Glomerular endothelial cell (primary cell): ENCODE measurements at regions not wholly inside any gene's neighbourhood (a gene's known extent, or its start where the extent isn't known, plus 50 kb on each side); places are given as distances from the start of the nearest gene placed in this dataset.

Experiments used
- DNase-seq: peaks from one replicate; pipeline ENCODE4 v3.0.0-alpha.2; 2011; ENCODE audit warnings: low read depth, low spot score; ENCODE audit errors: extremely low read depth

- no peak for DNase-seq
Measured at GRCh38 chr3:118067439-118067838, 967.2 kb downstream of the IGSF11 start.

GRCh38 chr3:118075873-118076272 lies 958.8 kb downstream of the IGSF11 start:
- DNase-seq, result no peak

- no peak for DNase-seq
Measured at GRCh38 chr3:118077332-118077731, 957.3 kb downstream of the IGSF11 start.

GRCh38 chr3:118080889-118081288 lies 953.8 kb downstream of the IGSF11 start:
- no peak for DNase-seq

- DNase-seq, result no peak
Measured at GRCh38 chr3:118088696-118089095, 946.0 kb downstream of the IGSF11 start.

- DNase-seq, result no peak
Measured at GRCh38 chr3:118089563-118089962, 945.1 kb downstream of the IGSF11 start.

GRCh38 chr3:118097226-118097625 lies 937.4 kb downstream of the IGSF11 start:
- DNase-seq, result no peak

GRCh38 chr3:118097660-118098059 lies 937.0 kb downstream of the IGSF11 start:
- DNase-seq, result no peak

- no peak for DNase-seq
Measured at GRCh38 chr3:118098827-118099226, 935.8 kb downstream of the IGSF11 start.

- DNase-seq, result no peak
Measured at GRCh38 chr3:118101891-118102290, 932.8 kb downstream of the IGSF11 start.

- DNase-seq, result no peak
Measured at GRCh38 chr3:118102737-118103136, 931.9 kb downstream of the IGSF11 start.

GRCh38 chr3:118108201-118108600 lies 926.4 kb downstream of the IGSF11 start:
- no peak for DNase-seq

GRCh38 chr3:118108769-118109168 lies 925.9 kb downstream of the IGSF11 start:
- no peak for DNase-seq

- no peak for DNase-seq
Measured at GRCh38 chr3:118110211-118110610, 924.4 kb downstream of the IGSF11 start.

GRCh38 chr3:118116991-118117390 lies 917.7 kb downstream of the IGSF11 start:
- no peak for DNase-seq

- no peak for DNase-seq
Measured at GRCh38 chr3:118126751-118127150, 907.9 kb downstream of the IGSF11 start.

GRCh38 chr3:118127992-118128391 lies 906.7 kb downstream of the IGSF11 start:
- DNase-seq, result no peak

- no peak for DNase-seq
Measured at GRCh38 chr3:118128886-118129285, 905.8 kb downstream of the IGSF11 start.

- no peak for DNase-seq
Measured at GRCh38 chr3:118137778-118138177, 896.9 kb downstream of the IGSF11 start.

GRCh38 chr3:118144919-118145318 lies 889.7 kb downstream of the IGSF11 start:
- no peak for DNase-seq

GRCh38 chr3:118146658-118147375 lies 887.8 kb downstream of the IGSF11 start:
- no peak for DNase-seq

- no peak for DNase-seq
Measured at GRCh38 chr3:118151164-118151563, 883.5 kb downstream of the IGSF11 start.
